Effector CD4-positive, alpha-beta T cell (primary cell): ENCODE measurements at regions not wholly inside any gene's neighbourhood (a gene's known extent, or its start where the extent isn't known, plus 50 kb on each side); places are given as distances from the start of the nearest gene placed in this dataset.

Experiments used
- DNase-seq: peaks from one replicate; pipeline ENCODE4 v3.0.0-alpha.2; 2020

- no peak for DNase-seq
These were observed 114.4 kb upstream of the GLI3 start for GRCh38 chr7:42351316-42351935.

GRCh38 chr7:42350801-42351200 is 113.8 kb upstream of the GLI3 start:
- no peak for DNase-seq

DNA sequence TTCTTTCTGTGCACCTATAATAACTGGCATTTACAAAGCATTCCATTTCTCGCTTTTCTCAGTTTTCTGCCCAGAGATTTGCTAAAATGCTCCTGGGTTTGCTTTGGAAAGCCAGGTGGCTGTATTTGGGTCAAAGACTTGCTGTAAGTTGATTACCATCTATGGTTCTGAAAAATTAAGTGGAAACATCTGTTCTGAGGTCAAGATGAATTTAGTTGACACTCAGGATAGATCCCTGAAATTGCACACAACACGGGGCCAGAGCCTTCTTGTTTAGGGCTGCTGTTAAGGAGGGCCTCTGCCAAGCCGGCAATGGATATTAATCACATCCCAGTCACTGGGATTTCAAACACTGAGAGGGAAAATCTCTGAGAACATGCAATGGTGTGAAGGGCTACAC is 111.6 kb upstream of the GLI3 start:
- DNase-seq = no peak

DNA sequence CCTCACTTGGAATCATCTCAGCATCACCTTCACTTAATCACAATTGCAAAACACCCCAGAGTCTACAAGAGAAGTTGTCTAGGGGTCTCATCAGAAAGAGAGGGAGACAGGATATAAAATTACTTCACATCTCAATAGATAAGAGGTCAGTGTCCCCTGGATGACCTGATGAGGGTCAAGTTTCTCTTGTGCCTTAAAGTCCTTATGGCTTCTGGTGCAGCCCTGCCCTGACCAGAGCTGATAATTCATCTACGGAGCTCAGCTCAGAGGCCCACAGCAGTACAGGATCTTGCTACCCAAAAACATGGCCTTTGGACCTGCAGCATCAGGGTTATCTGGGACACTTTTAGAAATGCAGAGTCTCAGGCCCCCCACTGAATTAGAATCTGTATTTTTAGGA is 111.1 kb upstream of the GLI3 start:
- DNase-seq = no peak

- DNase-seq = no peak
These were observed 110.6 kb upstream of the GLI3 start for GRCh38 chr7:42347616-42348015.

GRCh38 chr7:42345478-42346299 is 108.7 kb upstream of the GLI3 start:
- DNase-seq = no peak

DNA sequence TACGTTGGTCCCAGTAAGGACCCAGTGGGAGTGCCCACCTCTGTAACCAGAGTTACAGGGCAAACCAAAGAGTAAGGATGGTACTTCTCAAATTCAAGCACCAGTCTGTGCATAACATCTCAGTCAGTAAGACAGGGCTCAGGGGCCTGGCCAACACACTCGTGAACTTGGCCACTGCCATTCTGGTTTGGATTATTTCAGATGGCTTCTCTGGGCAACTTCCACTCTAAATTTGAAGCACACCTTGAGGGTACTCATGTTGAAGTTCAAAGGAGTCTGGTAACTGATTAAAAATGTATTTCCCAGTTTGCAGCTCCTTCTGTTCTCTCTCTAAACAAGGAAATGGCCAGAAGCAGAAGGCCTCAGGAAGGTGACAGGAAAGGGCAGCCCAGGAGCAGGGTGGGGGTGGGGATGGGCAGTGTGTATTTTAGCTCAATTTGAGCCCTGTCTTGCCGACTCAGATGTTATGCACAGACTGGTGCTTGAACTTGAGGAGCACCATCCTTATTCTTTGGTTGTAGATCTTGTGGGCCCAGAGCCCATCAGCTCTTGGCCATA is 107.3 kb upstream of the GLI3 start:
- no peak for DNase-seq

DNA sequence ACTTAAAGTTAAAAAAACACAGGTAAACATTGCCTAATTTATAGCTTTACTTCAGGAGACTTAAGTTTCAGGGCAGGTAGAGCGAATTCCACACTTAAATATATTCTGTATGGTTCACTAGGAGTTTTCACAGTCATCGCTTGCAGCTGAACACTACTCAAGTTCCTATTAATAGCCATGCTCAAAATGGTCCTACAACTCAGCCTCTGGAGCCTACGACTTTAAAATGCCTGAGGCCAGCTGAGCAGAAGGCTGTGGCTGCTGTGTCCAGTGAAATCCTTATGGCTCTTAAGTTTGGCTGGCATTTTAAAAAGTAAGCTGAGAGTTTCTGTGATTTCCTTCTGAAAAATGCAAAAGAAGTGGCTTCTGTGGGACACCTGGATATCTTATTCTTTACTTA is 105.4 kb upstream of the GLI3 start:
- DNase-seq = no peak

- DNase-seq = no peak
These were observed 103.4 kb upstream of the GLI3 start for GRCh38 chr7:42340436-42340835.

DNA sequence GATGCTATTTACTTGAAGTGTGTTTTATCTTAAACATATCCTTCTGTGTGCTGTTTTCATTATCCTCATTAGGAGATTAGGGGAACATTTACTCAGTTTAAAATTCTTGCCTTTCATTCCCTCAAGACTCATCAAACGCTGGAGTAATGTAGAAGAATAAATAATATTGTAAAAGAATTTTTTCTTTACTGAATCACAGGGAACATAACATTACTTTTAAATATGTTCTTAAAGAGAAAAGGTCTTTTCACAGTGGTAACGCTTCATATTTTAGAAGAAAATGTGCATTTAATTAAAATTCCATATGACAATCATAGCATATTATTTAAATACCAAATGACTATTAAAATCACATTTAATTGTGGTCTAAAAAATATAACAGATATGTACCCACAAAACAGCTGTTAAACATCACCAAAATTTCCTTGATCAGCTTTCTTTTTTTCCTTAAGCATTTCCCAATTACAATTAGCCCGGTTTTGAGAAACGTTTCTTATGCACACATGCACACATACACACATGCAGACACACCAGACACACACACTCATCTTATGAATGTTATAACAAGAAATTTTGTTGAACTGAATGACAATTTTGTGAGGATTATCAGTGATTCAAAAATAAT is 102.0 kb upstream of the GLI3 start:
- DNase-seq = no peak

DNA sequence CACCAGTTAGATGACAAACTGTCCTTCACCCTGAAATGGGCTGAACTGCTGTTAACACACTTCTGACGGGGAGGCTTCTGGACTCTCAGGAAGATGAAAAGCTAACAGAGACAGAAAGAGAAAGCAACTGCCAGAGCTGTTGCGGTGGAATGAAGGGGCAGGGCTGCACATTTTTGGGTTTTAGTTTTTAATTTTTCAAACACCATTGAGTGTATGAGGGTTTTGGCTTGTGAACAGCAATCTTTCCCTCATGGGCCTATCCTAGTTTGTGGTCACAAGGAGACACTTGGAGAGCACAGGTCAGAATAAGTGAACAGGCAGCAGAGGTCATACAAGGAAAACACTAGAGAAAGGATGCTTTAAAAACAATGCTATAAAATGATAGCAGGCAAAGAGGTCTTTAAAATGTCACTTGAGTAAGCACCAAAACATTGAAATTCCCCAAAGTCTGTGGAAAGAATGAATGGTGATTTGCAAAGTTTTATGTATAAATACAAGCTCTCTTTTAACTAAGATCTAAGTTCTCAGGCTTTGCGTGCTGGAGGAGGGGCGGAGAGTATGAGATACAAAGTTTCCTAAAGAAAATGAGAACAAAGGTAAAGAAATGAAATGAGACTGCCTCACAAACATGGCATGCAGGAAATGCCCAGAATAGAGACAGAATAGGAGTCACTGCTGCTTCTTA is 101.4 kb upstream of the GLI3 start:
- no peak for DNase-seq

DNA sequence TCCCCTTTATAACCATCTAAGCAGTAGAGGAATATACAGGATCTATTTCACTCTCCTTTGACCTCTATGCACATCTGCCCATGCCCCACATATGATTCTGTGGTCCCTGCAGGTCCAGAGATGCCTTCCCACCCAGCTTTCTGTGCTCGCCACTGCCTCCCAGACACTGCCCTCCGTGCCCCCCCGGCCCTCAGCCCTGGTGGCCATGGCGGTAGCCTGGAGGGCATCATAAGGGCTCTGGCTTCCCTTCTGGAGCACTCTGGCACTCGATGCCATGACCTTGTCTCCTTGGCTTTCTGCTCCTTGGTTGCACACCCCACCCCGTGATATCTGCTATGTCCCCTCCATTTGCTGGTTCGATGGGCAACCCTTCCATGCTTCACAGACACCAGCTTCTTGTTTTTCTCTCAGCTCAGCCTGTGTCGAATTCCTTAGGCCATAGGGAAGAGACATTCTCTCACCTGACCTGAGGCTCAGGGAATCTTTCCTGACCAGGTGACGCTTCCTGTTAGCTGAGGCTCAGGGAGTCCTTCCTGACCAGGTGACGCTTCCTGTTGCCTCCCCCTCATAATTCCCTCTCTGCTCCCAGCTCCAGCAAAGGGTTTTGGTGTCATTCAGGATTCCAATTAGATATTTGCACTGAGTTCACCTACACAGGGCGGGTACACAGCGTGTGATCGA is 100.4 kb upstream of the GLI3 start:
- DNase-seq = no peak

- no peak for DNase-seq
These were observed 95.7 kb upstream of the GLI3 start for GRCh38 chr7:42332605-42333222.

DNA sequence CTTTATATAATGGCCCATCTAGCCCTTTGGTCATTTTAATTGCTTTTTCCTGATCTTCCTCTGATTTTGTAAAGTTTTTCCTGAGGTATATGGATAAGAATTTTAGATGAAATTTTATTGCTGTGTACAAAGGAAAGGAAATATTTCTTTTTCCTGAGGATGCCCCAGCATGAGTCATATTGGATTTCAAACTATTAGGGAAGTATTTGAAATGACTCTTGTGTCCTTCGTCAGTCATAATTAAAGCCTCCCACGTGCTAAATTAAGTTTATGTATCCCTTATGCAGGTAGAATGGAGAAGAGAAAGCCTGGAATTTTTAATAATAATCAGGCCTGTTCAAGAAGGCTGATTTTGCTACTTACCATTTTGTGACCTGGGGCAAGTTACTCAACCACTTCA is 82.6 kb upstream of the GLI3 start:
- no peak for DNase-seq

GRCh38 chr7:42315631-42316030 is 78.6 kb upstream of the GLI3 start:
- DNase-seq = no peak

DNA sequence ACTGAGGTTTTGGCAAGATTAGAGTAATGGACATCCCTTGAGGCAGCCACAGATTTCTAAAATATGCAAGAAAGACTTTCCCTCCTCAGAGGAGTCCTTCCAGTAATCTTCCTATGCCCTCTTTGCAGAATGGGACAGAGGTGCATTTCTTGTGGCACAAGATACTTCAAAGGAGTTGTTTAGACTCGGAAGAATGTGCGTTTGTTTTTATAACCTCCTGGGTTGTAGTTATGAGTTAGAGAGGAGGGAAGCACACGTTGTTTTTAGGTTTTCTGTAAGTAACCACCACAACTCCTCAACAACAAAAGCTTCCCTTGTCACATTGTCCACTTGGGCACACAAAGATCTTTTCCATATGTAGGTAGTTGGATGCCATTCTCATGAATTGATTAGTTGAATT is 78.1 kb upstream of the GLI3 start:
- DNase-seq = no peak

- no peak for DNase-seq
These were observed 77.7 kb upstream of the GLI3 start for GRCh38 chr7:42314696-42315095.

- no peak for DNase-seq
These were observed 74.2 kb upstream of the GLI3 start for GRCh38 chr7:42311195-42311594.

GRCh38 chr7:42292991-42293521 is 56.0 kb upstream of the GLI3 start:
- no peak for DNase-seq

DNA sequence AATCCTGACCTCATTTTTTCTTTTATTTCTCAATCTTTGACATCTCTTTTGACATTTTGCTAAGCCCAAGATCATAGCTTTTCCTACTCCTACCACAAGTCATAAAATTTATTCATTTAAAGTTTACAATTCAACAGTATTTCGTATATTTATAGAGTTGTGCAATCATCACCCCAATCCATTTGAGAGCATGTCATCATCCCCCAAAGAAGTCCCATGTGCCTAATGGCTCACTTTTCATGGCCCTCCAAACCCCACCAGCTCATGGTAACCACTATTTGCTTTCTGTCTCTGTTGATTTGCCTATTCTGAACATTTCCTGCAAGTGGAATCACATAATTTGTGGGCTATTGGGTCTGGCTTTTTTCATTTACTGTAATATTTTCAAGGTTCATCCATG is 52.5 kb upstream of the GLI3 start:
- no peak for DNase-seq
